SIG-M5 treated with dmso at 0.1 percent for 504 hours (cell line): ENCODE measurements at regions not wholly inside any gene's neighbourhood (a gene's known extent, or its start where the extent isn't known, plus 50 kb on each side); places are given as distances from the start of the nearest gene placed in this dataset.
"Not testable (repeated sequence)": the region's sequence is repeated elsewhere in the genome, so short reads cannot be mapped to it uniquely, and the experiment has no call there.

Experiments used
- DNase-seq: peaks from one replicate; lab custom pipeline; 2025; ENCODE audit not compliant: unreplicated experiment; lab: John Stamatoyannopoulos, UW

DNA sequence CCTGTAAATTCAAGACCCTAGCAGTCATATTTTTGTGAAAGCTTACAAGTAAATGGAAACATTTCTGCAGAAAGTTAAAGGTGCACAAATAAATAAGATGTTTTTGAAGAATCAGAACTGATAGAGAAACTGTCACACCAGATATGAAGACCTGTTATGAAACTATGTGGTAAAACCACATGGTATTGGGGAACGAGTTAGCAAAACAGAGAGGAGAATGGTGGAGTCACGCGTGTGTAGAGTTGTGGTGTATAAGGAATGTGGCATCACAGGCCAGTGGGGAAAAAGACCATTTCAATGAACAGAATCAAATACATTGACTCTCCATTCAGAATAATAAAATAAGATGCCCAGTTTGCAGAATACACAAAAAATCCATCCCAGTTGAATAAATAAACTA lies 477.2 kb downstream of the ICE1 start:
- no peak for DNase-seq

DNA sequence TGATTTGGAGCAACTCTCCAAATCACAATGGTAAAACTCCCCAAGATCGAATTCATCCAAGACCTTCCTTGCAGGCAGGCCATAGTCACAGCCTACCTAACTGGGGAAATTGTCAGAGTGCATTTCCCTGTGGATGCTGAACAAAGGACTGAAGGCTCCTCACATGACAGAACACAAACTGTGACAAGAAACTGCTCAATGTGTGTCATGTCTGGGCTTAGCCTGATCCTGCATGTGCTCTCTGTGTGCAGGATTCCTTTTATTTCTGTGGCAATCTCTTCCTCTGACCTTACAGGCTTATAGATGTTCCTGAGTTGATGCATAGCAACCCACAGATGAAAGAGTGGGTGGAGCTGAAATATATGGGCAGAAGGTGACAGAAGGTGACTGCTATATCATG lies 465.8 kb downstream of the ICE1 start:
- DNase-seq: no peak

DNA sequence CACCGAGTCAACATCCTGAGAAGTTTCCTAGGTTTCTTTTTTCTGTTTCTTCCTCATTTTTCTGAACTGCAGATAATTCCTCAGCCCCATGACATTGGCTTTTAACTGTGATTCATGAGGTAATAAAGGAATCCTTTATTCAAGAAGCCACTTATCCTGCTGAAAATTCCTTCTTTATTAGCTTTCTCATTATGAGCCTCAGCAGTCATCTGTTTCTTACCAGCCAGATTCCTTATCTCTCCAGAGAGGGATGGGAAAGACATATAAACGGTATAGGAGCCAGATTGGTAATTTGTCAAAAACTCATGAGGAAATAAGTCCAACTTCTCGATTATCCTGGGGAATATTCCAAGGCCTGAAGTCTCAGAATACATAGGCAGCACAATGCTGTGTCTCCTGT lies 465.4 kb downstream of the ICE1 start:
- DNase-seq: no peak

DNA sequence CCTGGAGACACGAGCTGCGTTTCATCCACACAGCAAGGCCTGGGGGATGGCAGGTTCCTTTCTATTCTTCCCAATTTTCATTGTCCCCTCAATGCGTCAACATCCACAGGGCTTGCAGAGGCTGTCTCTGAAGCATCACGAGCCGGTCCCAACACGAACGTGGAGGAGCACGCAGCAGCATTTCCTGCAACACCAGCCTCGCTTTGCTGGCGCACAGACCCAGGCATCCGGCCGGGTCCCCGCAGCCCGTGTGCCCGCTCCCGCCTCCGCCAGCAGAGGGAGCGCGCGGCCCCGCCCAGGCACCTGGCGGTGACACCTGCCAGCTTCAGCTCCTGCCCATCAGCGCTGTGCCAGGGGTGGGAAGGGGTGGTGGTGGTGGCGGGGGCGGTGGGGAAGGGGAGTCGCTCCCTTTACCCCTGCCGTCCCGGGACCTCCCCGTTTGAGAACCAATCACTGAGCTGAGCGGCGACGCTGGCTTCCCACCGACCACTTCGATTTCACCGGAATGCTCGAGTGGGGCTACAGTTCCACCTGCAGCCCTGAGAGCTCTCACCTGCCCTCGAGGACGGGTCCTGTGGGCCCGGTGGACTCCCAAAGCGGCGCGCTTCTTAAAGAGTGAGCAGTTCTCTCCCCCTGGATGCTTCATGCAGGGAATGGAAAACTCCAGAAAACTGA lies 464.5 kb downstream of the ICE1 start:
- no peak for DNase-seq

DNA sequence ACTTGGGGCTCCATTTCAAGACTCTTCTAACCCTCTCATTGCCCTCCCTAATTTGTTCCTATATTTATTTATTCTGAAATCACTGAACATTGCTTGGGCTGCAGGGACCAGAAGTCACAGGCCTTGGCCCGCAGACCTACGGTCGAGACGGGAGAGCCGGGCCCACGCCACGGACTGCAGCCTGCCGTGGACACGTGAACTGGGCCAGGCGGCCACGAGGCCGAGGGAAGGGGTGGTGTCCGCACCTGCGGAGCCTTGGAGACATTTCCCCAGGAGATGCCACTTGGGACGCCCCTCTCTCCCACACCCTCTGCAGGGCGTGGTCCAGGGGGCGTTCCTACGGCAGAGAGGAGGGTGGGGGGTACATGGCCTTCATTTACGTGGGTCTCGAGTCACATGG lies 463.9 kb downstream of the ICE1 start:
- no peak for DNase-seq

DNA sequence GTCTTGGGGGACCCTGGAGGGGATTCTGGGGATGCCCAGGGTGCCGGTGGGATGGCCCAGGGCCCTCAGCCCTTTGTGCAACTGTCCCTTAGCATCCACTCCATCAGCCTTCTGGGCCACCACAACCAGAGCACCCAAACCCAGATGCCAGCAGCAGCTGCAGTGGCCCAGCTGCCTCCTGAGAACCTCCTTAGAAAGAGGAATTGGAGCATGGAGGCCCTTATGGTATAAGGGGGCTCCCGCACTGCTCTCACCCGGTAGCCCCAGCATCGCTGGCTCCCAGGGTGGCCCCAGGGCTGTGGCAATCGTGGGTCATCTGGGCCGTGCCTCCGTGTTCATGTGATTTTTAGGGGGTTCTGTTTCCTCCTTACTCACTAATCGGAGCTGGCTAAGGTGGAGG lies 463.3 kb downstream of the ICE1 start:
- no peak for DNase-seq

DNA sequence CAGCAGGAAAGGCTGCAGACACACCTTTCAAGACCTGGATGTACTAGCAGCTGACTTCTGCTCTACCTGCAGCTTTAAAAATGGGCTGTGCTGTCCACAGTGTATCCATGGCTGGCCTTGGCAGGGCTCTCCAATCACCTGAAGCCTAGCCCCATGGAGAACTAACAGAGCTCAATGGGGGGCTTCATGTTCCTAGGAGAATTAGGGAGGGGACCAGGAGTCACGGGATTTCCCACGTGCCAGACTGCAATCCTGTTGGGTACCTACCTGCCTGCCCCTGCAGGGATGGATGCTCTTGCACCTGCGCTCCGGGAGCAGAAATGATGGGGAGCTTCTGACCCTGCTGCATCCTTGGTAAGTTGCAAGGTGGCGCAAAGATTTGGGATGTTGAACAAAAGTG lies 462.1 kb downstream of the ICE1 start:
- no peak for DNase-seq

DNA sequence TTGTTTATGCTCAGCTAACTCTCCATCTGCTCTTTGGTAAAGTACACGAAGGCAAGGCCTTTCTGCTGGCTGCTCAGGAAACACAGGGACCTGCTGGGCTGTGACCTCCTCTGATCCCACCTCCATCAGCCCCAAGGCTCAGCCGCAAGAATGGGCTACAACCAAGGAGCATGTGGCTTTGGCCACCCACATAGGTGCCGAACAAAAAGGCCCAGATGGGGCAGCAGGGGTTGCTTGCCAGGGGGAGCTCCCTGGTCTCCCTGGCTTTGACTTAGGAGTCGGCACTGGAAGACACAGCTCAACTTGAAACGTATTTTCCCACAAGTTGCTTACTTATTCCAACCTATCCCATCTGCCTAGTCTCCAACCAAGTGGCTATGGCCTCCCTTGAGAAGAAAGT lies 461.1 kb downstream of the ICE1 start:
- DNase-seq: no peak

DNA sequence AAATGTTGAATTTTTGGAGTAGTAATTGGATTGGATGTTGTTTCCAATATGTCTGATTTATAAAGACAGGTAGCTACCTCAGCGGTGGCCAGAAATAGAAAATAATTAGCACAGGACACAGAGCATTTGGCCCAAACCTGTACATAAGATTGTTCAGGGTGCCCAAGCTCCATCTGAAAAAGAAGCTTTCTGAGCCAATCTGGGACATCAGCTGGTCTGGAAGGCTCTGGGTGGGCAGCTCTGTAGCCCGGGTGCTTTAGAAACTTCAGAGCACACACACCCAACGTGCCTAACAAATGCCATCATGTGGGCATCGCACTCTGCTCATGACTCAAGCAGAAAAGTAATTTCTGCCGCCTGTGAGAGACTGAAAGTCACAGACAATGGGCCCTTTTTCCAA lies 460.7 kb downstream of the ICE1 start:
- DNase-seq: no peak

DNA sequence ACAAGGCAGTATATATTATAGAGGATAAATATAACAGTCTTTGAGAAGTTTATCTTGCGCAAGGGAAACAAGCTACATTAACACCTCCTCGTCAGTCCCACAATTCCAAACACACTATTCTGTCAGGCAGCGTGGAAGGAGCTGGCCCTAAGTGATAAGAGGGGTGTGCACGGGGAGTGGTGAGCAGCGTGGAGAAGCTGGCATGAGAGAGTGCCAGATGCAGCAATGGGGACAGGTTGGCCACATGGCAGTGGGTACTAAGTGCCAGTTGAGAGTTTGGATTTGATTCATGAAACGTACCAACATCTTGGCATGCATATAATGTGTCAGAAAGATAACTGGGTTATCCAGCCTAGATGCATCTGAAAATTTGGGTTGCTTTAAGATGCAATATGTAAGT lies 460.2 kb downstream of the ICE1 start:
- no peak for DNase-seq

DNA sequence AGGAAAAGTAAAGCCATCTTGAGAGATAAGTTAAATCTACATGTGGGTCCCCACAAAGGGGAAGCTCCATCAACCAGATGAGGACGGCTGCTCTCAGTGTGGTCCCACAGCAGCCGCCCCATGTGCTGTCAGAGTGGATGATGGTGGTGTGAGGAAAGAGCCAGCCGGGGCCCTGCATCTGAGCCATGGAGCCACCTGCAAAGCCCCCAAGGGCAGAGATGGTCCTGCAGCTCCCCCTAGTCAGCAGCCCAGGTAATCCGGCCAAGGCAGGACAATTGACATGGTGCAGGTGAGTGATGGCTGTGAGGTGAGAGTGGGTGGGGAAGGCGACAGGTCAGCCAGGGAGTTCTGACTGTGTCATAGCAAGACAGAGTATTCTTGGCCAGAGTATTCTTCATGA lies 458.8 kb downstream of the ICE1 start:
- no peak for DNase-seq

DNA sequence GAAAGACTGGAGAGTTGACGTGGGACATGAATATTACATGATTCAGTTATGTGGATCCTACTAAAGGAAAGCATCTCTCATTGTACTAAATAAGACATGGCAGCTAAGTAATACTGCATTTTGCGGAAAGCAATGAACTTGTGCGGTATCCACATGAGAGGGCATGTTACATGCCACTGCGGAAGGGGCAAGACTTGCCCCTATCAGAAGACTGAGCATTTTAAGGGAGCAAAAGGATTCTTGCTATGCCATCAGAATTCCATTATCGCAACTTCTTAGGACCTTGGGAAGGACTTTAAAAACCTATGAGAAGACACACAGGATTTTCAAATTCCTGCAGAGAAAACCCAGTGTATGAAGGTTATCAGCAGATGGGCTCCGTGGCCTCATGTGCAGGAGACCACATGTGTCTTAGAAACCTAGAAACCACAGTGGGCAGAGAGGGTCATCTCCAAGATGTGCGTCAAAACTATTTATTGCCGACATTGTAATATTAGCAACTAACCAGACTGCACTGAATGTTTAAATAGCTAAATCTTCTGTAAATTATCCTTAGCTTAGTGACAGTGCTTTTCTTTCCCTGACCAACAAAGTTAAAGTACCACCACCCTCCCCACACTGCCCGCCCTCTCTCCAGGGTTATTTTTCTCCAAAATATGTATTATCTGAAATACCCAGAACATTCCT lies 457.7 kb downstream of the ICE1 start:
- no peak for DNase-seq

DNA sequence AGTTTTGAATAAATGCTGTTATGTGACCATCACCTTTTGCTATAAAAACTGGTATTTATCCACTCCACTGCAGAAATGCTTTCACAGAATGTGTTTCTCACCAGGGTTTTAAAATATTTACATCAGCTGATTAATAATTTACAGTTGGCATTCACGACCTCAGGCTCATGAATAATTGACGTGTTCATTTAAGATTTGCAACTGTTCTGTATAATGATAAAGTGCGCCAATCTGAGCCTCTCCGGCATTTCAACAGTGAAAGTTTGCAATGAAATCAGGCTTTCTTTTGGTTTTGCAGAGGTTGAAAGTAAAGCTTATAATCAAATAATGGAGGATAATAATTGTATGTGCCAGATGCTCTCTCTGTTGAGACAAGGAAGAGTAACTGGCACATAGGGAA lies 434.9 kb downstream of the ICE1 start:
- no peak for DNase-seq

DNA sequence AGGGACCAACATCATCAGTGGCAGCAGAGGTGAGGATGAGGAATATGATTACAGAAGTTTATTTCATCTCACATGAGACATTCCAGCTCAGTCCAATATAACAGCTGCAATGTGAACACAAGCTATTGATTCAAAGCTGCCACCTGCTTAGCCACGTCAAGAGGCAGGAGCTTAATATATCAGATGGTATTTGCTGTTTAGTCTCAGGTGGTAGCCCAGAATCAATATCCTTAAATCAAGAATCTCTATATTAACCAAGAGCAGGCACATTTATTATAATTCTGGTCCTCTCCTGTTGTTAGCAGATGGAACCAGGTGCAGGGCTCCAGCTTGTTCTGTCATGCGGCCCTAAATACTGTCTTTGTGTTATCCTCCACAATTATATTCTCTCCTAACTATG lies 431.6 kb downstream of the ICE1 start:
- DNase-seq: no peak

DNA sequence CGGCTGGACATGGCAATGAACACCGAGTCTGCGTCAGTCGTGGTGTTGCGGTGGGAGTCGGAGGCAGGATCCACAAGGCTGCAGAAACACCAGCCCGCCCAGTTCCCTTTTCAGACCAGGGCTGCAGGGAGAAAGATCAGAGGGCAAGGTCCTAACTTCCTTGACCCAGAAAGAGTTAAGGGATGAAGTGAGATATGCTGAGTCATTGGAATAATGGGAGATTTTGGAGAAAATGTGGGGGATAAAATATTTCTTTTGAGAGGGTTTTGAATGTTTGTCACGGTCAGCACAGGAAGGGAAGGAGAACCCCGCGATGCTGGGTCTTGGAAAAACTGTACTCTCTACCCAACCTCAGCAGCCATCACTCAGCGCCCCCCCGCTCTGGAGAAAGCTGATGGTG lies 416.0 kb downstream of the ICE1 start:
- no peak for DNase-seq

DNA sequence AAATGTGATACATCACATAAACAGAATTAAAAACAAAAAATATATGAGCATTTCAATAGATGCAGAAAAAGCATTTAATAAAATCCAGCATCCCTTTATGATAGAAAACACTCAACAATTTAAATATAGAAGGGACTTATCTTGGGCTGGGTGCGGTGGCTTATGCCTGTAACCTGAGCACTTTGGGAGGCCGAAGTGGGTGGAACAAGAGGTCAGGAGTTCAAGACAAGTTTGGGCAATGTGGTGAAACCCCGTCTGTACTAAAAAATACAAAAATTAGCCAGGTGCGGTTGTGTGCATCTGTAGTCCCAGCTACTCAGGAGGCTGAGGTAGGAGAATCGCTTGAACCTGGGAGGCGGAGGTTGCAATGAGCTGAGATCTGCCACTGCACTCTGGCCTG lies 409.1 kb downstream of the ICE1 start:
- DNase-seq: not testable (repeated sequence)

DNA sequence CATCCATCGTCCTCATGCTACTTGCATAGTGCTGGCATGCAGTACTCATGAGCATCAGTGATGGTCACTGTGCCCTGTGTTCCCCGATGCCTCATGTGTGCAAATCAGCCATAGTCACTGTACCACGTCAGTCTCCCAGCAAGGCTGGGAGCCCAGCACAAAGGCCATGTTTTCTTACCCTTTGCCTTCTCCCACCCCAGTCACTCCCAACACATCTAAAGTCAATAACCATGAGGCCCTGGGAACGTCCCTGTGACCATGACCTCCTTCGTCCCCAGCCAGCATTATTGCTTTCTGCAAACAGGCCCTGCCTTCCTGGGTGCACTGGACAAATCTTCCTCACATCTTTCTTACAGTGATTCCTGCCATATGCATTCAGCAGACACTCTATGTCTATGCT lies 406.1 kb downstream of the ICE1 start:
- DNase-seq: no peak

DNA sequence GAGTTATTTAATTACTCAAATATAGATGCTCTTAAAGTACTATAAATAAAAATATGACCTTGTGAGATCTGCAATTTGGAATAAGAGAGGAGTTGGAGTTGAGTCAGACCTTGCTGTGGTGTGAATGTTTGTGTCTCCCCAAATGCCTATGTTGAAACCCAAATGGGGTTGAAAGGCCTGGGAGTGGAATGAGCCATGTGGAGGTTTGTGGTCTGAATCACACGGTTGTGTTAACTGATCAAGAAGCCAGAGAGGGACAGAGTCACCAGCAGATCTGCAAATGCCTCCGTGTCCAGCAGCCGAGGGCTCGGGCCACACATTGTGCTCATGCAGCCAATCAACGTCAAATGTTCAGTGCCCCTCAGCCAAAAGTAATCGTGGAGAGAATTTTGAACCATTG lies 404.4 kb downstream of the ICE1 start:
- DNase-seq: no peak

DNA sequence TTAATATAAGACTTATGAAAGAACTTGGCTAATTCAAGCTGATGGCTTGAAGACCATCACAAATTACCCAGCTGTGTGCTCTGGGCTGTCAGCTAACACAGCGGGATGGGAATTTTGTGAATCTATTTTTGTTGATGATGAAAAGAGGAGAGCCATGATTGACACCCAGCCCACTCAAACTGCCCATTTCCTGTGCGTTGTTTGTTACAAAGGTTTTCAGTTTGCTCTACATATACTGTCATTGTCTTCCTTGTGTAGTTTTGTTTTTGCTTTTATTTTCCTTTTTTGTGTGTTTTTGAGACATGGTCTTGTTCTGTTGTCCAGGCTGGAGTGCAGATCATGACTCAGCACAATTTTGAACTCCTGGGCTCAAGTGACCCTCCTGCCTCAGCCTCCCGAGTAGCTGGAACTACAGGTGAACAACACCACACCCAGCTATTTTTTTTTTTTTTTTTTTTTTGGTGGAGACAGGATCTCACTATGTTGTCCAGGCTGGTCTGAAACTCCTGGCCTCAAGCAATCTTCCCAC lies 400.3 kb downstream of the ICE1 start:
- DNase-seq: no peak

DNA sequence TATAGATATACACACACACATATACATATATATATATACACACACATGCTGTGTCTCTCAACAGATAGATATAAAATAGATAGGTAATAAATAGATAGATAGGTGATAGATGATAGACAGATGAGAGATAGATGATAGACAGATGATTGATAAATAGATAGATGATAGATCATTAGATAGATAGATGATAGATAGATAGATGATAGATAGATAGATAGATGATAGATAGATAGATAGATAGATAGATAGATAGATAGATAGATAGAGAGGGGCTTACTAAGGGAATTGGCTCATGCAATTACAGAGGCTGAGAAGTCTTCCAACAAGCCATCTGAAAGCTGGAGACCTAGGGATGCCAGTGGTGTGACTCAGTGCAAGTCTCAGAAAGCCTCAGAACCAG lies 394.5 kb downstream of the ICE1 start:
- DNase-seq: no peak

DNA sequence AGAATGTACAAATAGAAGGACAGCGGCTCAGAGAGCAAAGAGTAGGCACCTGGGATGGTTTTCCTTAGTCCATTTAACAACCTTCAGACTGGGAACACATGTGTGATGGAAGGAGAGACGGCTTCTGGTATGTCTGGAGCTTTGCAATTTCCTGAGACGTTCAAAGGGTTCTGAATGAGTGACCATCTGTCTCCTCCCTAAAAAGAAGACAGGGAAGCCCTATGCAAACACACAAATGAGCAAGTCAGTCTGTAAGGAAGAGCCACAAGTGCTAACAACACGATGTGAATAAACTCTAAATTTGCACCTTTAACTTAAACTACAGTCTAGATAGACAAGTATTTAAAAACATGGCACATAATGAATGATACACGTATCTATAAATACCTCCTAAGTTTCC lies 391.0 kb downstream of the ICE1 start:
- DNase-seq: no peak

DNA sequence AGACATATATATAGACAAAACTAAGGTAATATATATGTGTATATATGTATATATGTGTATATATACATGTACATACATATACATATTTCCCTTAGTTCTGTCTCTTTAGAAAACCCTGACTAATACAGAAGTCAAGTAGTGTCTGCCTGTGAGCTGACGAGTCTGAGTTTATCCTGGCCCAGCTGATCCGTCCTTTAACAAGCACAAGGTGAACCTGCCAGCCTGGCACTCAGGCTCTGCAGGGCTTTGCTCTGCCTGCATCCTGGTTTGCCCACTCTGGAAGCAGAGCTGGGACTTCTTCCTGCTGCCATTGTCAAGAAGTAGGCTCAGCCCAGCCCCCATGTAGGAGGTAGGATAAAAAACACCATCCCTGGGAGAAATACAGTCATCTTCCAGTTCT lies 388.0 kb downstream of the ICE1 start:
- no peak for DNase-seq

DNA sequence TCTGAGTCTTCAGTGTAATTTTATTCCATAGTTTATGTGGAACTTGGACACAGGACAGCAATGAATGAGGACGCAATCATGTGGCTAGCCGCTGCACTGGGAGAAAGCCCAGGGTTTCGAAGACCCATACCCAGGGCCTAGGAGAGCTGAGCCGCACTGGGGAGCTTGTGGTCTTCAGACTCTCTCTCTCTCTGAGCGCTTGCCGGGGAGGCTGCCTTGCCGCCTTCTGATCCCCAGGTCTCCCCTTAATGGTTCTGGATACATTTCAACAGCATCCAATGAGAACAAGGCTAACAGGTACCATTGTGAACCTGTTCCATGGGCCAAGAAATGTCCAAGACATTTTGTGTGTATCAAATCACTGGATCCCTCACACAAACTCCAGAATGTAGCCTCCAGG lies 383.4 kb downstream of the ICE1 start:
- DNase-seq: no peak
